ENCODE measurements at regions not wholly inside any gene's neighbourhood (a gene's known extent, or its start where the extent isn't known, plus 50 kb on each side); places are given as distances from the start of the nearest gene placed in this dataset.

DNA sequence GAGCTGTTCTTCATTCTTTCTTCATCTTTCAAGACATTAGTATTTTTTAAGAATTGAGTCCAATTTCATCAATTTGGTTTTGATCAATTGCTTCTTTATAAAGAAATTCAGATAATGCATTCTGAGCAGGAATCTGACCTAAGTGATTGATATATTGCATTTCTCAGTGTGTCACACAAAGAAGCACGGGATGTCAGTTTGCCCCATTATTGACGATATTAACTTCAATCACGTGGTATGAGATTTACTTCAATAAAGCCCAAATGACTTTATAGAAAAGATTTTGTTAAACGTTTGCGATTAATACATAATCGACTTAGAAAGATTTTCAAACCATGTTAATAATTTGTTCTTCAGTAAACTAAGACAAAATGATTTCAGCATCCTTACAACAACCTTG lies 1254.2 kb downstream of the FSCB start:
- no peak for DNase-seq

DNA sequence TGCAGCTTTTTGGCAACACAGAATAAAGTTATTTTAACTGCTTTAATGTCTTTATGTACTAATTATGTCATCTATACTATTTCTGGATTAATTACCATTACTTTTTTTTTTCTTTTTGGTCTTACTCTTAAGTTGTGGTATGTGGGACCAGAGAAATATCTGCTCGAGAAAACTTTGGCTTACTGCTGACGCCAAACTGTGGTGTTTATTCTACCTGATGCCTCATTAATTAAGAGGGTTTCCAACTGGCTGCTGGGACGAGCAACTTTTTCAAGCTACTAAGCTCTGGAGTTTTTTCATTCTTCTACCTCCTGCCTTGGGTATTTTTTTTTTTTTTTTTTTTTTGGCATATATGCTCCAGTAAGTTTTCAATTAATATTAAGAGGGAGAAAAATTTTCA lies 1257.5 kb downstream of the FSCB start:
- DNase-seq: no peak

DNA sequence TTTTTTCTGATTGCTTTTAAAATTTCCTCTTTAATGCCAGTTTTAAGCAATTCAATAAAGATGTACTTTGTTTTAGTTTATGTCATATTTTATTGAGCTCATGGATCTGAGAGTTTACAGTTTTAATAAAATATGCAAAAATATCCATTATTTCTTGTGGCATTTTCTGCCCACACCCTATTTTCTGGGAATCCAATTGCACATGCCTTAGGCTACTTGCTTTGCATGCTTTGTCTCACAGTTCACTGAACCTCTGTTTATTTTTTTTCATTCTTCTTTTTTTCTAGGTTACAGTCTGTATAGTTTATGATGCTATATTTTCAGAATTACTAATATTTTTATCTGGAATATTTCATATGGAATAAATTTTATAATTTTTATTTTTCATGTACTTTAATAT lies 1258.0 kb downstream of the FSCB start:
- DNase-seq: no peak

DNA sequence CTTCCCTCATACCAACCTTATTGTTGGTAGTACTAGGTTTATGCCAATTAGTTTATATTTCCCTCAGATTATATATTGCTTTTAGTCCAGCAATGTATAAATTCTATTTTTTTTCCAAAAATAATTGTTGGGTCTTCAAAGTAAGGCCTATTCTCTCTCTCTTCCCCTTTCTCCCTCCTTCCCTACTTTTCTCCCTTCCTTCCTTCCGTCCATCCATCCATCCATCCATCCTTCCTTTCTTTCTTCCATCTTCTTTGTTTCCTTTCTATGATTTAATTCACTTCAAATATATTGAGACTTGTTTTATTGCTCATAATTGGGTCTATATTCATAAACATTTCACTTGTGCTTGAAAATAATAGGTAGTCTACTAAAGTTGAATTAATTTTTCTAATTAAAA lies 1259.2 kb downstream of the FSCB start:
- no peak for DNase-seq

DNA sequence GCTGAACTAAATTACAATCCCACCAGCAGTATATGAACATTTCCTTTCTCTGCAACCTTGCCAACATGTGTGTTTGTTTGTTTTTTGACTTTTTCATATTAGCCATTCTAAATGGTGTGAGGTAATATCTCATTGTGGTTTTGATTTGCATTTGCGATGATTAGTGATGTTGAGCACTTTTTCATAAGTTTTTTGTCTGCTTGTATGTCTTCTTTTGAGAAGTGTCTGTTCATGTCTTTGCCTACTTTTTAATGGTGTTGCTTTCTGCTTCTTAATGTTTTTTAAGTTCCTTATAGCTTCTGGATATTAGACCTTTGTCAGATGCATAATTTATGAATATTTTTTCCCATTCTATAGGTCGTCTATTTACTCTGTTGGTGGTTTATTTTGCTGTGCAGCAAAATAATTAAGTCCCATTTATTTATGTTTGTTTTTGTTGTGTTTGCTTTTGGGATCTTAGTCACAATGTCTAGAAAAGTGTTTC lies 1262.9 kb downstream of the FSCB start:
- DNase-seq: no peak

DNA sequence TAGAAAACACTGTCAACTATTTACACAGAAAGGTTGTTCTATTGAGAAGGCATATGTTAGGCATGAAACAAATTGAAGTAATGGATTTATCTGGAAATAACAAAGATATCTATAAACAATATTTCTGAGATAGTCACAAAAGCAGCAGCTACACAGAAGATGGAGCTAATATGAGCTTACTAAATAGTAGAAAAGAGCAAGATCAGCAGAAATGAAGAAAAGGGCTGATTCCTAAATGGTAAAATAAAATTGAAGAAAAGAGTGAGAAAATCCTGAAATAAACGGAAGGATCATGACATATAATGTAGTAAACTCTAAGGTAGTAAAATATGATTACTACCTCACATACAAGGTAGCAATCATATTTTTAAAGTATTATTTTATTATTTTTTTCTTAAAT lies 1263.9 kb downstream of the FSCB start:
- DNase-seq: no peak

DNA sequence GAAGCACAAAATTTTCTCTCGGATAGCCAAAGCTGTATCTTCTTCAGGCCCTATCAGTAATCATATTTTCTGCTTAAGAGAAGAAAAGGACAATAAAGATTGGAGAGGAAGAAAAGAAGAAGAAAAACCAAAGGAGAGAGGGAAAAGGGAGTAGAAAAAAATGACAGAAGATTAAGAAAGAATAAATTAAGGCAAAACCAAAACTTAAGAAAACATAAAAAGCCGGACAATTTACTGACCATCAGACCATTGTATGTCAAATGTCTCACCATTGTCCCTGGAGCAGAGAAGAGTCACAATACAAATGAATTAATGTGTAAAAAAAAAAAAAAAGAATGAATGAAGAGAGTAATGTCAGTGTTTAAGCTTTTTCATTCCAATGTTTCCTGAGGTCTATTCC lies 1274.8 kb downstream of the FSCB start:
- no peak for DNase-seq

DNA sequence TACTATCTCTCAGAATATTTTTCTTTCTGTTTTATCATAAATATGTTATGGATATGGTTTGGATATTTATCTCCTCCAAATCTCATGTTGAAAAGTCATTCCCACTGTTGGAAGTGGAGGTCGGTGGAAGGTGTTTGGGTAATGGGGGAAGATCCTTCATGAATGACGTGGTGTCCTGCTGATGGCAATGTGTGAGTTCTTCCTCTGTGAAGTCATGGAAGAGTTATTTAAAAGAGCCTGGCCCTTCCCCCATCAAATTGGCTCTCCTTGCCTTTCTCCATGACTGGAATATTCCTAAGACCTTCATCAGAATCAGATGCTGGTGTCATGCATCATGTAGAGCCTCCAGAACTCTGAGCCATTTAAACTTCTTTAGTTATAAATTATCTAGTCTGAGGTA lies 1291.6 kb downstream of the FSCB start:
- no peak for DNase-seq

DNA sequence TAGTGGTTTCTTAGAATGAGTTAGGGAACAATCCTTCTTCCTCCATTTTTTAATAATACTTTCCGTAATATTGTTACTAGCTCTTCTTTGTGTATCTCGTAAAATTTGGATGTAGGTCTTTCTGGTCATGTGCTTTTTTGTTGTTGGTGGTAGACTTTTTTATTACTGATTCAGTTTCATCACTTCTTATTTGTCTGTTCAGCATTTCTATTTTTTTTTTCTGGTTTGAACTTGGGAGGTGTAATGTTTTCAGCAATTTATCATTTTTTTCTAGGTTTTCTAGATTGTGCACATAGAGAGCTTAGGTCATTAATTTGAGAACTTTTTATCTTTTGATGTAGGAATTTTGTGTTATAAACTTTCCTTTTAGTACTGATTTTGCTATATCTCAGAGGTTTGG lies 1299.9 kb downstream of the FSCB start:
- DNase-seq: no peak

DNA sequence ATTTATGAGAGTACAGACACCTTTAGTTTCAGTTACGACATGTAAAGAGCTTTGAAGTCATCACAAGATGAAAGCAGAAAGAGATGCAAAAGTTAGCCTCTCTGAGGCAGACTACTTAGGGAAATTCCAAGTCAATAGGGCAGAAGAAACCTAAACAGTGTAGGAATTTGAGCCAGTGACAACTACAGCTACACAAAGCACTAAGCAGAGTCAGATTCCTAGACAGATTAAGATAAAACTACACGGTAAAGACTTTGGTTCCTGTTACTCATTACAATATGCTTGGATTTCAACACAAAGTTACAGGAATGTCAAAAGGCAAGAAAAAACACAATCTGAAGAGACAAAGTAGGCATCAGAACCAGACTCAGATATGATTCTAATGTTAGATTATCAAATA lies 1302.3 kb downstream of the FSCB start:
- DNase-seq: no peak

DNA sequence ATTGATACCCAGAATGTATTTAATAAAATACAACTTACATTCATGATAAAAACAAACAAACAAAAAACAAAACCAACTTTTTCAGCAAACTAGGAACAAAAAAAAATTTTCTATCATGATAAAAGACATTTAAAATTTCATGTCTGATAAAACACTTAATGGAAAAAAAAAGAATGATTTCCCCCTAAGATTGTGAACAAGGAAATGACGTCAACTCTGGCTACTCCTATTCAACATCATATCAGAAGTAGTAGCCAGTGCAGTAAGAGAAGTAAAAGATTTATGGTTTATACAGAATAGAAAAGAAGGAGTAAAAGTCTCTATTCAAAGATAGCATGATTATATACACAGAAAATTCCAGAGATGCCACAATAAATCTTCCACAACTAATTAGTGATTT lies 1306.6 kb downstream of the FSCB start:
- DNase-seq: no peak

DNA sequence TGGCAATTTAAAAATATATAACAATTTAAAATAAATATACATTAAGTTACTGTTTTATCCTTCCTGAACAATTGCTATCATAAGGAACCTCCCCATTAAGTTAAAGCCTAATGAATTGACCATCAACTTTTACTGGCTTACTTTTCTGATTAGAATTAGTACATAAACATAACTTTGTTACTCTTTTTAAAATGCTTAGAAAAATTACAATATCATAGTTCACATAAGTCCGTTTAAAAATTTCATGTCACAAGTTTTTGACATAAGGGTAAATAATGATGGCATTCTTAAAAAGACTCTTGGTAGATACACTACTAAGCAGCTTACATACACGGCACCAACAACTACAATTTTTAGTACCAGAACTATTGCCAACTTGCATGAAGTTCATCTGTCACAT lies 1308.6 kb downstream of the FSCB start:
- DNase-seq: no peak

DNA sequence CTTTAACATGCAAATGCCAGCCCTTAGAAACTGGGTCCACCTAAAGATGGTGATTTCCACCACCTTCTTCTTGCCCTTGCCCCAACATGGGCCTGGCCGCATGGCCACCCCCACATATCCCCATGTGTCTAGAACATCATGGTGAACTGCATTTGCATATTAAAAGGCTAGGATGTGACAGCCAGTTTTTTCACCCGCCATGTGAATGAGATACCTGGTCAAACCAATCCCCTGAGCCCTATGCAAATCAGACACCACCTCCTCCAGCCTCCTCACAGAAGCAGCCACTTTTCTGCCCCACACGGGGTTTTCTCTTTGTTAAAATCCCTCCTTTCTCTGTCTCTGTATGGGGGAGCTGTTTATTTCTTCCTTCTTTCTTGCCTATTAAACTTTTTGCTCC lies 1322.5 kb downstream of the FSCB start:
- DNase-seq: no peak

DNA sequence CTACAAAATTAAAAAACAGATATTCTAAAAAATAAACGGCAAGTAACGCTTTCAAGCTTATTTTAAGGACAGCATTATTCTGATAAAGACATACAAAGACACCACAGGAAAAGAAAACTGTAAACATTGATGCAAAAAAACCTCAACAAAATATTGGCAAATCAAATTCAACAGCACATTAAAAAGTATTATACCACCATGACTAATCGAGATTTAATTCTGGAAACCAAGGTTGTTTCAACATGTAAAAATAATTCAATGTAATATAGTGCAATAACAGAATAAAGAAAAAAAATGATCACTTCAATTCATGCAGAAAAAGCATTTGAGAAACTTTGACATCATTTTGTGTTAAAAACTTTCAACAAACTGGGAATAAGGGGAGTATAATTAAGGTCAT lies 1323.2 kb downstream of the FSCB start:
- no peak for DNase-seq

DNA sequence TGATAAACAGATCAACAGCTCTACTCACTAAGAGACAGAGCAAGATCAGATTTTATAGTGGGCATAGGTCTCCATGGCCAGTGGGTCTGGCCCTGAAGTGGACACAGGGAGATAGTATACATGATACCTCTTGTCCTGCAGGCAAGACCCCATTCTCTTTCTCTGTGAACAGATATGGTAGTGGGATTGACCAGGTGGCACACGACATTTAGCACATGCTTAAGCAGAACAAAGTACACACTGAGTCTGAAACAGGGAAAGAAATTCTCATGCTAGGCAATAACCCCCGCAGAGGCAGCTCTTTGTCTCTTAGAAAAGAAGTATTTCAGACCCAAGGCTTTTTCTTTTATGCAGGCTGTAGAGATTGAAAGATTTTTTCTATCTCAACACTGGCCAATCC lies 1331.2 kb downstream of the FSCB start:
- no peak for DNase-seq

DNA sequence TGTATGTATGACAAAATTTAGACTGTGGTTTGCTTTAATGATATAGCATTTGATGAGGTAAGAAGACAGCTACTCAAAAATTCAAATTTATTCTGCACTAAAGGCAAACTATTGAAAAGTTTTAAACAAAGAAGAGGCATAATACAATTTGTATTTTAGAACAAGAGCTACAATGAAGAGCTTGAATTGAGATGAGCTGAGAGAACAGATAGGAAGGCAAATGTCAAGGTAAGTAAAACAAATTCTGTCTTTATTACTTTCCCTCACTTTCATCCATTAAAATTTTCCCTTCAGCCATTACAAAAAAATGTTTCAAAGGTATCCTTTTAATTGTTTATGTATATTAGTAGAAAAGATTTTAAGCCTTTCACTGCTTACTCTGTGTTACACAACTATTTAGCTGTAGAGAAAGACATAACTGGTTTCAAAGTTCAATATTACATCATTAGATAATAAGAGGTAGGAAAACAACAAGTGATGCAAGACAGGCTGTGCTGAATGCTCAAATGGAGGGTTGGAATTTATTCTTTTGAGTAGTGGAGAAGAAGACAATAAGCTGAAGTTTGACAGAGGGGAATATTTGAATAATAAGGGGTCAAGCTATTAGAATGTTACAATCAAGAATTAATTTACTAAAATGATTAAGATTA lies 1334.1 kb downstream of the FSCB start:
- no peak for DNase-seq

DNA sequence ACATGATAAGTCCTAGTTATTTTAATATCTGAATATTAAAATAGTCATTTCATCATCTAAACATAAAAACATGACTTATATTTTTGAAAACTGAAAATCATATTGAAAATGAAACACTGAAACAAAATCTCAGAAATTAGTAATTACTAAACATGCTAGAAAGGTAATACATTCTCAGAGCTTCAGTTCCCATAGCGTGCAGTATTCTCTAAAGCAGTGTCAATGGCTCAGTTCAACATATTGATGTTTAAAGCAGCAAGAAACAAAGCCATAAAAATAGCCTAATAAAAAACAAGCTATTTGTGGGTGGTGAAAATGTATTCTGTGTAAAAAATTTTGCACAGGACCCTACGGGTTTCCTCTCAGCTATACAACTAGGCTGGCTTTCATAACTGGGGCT lies 1337.4 kb downstream of the FSCB start:
- DNase-seq: no peak

DNA sequence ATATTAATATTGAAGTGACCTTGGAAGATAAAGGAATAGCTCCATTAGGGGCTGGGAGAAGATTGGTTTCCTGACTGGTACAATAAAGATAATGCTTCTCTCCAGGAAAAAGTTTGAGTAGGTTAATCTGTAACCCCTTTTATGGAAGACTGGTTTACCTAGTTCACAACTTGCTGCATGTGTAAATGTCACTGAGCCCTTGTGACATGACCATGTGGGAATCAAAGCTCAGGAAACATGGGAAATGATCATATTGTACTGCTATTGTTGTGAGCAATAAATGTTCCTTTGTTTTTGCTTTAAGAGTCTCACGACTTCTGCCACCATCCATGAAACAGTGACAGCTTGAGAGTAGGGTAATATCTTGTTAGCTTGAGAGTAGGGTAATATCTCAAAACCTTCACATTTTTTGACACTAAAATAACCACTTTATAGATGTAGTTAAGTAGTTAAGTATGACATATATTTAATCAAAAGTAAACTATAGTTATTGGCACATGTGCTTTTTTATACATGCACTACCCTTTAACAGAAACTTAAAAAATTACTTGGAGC lies 1338.6 kb downstream of the FSCB start:
- DNase-seq: no peak

DNA sequence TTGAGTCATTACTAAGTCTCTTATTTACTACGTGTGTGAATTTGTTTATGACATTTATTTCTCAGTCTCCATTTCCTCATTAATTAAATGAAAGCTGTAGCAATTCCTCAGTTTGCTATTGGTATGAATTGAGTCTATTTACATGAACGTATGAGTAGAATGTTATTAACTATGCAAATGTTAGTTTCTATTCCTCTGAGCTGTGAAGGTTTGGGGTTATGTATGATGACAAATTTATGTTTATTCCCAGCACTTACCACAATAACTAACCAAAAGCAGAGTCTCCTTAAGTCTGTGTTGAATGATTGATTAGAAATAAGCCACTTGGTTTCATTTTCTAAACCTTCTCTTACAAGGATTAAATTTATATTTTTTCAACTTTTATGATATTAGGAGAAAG lies 1340.9 kb downstream of the FSCB start:
- DNase-seq: no peak

DNA sequence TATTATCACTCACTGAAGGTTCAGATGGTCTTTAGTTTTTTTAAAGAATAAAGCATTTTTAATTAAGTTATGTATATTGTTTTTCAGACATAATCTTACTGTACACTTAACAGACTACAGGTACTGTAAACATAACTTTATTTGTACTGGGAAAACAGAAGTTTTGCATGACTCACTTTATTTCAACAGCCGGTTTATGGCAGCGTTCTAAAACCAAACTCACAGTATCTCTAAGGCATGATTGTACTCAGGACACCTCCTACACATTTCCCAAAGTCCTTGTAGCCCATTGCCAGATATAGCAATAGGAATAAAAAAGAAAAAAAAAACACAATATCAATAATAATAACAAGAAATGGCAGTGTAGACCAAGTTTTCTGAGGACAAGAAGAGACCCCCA lies 1341.4 kb downstream of the FSCB start:
- DNase-seq: no peak

DNA sequence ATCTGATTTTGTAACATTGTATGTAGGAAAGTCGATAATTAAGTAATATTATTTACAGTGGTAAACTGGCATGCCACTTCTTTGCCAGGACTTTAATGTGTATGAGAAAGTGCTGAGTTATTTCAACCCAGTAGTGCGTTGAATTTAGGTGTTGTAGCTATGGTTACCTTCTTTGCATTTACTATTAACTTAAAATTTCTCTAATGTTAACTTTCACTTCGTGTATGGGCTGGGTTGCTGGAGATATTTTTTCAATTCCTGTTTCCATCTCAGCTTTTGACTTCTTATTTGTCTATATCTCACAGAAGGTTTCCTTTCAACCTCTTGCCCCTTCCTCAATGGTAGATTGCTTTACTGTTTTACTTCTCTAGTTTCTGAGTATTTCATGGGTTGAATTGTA lies 1345.6 kb downstream of the FSCB start:
- DNase-seq: no peak

DNA sequence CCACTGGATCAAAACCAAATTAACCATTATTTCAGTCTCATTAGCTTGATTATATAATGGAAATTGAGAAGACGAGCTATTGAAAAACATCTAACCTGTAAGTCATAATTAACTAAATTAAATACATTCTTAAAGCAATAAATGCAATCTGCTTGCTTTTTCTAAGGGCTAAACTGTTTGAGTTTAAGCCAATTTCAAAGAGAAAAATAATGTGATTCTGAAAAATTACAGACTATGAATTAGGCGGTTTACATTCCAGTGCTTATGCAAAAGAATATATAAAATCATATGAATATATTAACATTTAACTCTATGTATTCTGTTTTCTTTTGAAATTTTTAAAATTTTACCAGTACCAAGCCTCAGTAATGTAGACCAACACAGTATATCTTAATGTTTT lies 1349.4 kb downstream of the FSCB start:
- no peak for DNase-seq

DNA sequence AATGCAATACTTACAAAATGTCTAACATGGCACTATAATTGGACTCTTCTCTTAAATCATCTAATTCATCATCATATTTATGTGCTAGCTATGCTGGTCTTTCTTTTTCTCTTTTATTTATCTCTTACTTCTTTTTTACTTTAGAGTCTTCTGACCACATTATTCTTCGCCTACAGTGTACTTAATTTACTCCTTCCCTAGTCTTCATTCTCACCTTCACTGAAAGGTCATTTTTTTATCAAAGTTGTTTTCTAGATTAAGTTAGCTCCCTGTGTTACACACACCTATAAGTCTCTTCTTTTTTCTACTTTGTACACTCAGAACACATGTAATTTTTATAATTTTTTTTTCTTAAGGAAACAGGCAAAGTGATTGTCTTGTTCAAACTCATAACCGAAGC lies 1351.2 kb downstream of the FSCB start:
- no peak for DNase-seq

DNA sequence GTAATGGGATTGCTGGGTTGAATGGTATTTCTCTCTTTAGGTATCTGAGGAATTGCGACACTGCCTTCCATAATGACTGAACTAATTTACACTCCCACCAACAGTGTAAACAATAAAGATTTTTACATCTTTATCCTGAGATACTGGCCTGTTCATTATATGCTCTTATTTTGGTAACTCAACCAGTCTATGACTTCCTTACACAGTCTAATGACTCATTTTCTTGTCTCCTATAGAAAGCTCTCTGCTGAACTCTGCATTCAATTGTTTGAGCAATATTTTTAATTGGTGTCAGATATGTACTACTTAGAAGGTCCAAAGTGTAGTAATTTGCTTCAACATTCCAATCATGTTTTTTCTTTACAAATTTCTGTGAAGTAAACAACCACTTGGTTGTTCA lies 1351.8 kb downstream of the FSCB start:
- DNase-seq: no peak

DNA sequence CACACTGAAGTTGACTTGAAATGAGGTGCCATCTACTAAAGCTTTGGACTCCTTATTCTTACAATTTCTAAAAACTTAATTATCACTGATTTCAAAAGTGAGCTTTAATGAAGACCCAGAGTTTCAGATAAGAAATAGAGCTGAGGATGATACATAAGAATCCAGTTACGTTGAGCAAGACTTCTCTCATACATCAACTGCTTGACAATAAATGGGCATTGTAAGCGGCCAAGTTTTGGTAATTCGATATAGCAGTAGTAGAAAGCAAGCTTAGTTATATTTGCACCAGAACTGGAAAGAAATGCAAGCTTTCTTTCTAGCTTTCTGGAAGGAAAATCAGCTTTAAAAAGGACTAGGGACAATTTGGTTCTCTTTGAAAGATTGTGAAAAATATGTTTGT lies 1359.6 kb downstream of the FSCB start:
- DNase-seq: no peak
